ENCODE measurements at regions not wholly inside any gene's neighbourhood (a gene's known extent, or its start where the extent isn't known, plus 50 kb on each side); places are given as distances from the start of the nearest gene placed in this dataset.
A peak's percentile ranks its signal among the peaks of the same experiment; 100 is the strongest.
"Not testable (repeated sequence)": the region's sequence is repeated elsewhere in the genome, so short reads cannot be mapped to it uniquely, and the experiment has no call there.

DNA sequence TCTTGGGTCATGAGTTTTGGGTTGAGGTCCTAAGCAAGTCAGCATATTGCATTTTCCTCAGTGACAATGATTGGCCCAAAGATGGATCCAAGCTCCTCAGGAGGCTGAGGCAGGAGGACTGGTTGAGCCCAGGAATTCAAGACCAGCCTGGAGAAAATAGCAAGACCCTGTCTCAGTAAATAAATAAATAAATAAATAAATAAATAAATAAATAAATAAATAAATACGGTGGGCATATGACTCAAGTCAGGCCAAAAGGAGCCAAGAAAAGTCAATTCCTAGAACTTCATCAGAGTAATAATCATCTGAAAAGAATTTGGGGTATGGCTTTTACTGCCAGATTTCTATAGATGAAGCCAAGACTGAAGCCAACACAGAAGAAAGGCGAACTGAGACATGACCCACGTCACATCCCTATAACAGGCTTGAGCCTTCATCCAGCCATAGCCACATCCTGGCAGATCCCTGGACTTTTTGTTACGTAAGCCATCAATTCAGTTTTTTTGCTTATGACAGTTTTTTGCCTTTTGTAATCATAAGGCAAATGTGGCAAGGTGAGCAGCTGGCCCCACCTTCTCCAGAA is 88.5 kb upstream of the NFASC start:
- DNase-seq: no peak

DNA sequence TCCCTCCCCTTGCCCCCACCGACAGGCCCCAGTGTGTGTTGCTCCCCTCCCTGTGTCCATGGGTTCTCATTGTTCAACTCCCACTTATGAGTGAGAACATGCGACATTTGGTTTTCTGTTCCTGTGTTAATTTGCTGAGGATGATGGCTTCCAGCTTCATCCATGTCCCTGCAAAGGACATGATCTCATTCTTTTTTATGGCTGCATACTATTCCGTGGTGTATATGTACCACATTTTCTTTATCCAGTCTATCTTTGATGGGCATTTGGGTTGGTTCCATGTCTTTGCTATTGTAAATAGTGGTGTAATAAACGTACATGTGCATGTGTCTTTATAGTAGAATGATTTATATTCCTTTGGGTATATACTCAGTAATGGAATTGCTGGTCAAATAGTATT is 85.6 kb upstream of the NFASC start:
- DNase-seq: not testable (repeated sequence)

DNA sequence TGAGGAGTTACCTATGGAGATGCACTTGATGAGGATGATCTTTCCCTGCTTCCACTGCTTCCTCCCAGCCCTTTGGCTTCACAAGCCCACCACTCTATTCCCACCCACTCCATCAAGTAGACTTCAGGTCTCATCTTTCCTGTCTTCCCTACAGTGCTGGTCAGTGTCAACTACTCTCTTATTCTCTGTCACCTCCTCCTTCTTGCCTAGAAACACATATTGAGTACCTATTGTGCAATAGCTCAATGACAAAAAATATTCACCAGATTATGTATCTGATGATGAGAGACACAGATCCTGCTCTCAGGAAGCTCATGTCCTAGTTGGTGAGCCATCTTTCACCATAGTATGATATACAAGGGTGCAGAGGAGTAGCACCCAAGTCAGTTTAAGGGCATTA is 82.2 kb upstream of the NFASC start:
- DNase-seq: no peak

DNA sequence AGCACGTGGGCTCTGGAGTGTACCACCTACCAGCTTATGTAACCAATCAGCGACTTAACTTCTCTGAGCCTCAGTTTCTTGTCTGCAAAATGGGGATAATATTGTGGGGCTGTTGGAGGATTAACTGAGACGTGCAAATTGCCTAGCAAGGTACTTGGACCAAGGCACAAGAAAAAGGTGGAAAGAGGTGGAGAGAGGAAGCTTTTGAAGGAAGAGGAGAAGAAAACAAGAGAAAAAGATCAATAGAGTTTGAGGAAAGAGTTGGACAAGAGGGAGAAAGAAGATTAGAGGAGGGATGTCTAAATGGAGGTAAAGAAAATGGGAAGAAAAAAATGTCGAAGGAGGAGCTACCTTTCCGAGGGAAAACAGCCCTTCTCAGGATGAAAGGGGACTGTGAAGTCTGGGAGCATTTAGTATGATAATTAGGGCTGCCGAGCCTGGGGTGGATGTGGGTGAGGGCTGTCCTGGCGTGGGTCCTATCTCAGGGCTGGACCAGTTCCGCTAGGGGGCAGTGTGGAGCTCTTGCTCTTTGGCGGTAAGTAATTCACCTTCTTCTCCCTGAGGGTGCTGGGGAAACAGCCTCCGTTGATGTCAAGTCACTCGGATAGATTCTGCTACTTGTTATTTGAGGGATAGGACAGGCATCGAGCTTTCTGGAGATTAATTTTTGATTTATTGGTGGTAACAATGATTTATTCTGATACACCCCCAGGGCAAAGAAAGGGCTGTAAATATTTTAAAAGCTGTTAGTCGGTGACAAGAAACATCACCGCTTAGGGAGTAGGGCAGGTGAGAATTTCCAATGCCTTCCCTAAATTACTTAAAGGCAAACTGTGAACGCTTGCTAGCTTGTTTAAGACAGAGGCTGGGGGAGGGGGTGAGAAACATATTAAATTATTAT is 79.0 kb upstream of the NFASC start:
- peak; percentile 78 for DNase-seq

DNA sequence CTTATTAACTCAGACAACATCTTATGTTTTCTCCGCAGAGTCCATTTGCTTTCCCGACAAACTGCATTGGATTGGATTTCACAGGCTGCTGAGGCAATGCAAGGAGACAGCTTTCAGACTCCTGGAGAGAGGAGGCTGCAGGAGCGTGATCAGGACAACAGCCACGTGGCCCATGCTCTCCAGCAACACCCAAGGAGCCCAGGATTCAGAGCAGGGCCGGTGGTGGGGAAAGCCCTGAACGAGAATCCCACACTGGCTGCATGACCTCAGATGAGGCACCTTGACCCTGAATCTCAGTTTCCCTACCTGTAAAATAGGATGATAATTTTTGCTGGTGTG is 78.3 kb upstream of the NFASC start:
- DNase-seq: no peak

DNA sequence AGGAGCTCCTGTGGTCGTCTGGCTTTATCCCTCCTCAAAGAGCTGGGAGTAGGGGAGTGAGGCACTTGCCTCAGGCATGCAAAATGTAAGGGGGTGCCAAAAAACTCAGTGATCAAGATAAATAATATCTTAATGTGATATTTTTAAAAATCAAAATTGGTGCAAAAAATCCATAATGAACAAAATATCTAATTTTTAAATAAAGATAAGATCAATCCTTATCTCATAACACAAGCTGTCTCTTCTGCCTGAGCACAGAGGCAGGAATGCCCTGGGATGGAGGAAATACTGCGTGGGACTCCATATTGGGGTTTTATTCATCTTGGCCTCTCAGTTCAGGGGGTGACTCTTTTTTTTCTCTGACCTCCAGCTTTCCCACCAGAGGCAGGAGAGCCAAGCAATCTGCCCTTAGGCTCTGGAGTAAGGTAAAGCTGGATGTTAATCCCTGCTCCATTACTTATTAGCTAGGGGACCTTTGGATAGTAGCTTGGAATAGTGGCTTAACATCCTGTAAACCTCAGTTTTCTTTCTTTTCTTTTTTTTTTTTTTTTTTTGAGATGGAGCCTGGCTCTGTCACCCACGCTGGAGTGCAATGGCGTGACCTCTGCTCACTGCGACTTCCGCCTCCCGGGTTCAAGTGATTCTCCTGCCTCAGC is 77.3 kb upstream of the NFASC start:
- no peak for DNase-seq

DNA sequence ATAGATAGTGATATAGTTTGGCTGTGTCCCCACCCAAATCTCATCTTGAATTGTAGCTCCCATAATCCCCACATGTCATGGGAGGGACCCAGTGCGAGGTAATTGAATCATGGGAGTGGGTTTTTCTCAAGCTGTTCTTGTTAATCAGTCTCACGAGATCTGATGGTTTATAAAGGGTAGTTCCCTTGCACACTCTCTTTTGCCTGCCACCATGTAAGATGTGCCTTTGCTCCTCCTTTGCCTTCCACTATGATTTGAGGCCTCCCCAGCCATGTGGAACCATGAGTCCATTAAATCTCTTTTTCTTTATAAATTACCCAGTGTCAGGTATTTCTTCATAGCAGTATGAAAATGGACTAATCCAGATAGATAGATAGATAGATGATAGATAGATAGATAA is 73.8 kb upstream of the NFASC start:
- not testable (repeated sequence) for DNase-seq

DNA sequence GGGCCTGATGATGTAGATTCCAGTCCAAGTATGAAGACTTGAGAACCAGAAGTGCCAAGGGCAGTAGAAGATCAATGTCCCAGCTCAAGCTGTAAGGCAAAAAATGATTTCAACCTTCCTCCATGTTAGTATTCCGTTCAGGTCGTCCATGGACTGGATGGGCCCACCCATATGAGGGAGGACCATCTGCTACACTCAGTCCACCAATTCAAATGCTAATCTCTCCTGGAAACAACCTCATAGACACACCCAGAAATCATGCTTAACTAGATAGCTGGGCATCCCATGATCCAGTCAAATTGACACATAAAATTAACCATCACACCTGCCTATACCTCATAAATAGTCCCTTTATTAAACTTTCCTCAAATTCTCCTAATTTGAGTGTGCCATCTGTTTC is 73.3 kb upstream of the NFASC start:
- no peak for DNase-seq

DNA sequence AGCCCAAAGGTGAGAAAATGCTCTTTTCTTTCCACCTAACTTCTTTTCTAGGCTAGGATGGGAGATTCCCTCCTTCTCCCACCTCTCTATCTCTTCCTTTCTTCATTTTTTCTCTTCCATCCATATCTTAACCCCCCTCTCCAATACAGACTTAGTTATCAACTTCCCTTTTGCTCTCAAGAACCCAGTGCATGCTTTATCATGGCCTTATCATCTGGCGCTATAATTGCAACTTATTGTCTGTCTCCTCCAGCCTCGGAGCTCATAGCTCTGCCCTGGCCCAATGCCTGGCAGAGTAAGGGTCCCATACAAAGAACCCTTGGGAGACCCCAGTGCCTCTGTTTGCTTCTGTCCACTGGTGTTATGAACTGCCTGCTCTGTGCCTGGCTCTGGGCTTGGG is 71.0 kb upstream of the NFASC start:
- no peak for DNase-seq

DNA sequence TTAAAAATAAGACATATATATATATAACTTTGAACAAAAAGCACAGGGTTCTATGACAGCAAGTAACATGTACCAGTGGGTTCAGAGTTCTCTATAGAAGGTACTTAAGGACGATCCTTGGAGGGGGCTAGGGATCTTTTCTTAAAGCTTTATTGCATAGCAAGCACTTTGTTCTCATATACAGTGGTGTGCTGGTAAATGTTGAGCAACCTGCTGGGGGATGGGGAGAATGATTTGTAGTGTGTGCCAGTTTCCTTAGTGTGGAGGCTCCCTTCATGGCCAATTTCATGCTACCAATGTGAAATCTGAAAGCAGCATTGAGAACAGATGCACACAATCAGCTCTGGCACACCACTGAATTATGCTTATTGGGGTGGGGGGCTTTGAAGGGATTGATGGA is 69.5 kb upstream of the NFASC start:
- DNase-seq: no peak

DNA sequence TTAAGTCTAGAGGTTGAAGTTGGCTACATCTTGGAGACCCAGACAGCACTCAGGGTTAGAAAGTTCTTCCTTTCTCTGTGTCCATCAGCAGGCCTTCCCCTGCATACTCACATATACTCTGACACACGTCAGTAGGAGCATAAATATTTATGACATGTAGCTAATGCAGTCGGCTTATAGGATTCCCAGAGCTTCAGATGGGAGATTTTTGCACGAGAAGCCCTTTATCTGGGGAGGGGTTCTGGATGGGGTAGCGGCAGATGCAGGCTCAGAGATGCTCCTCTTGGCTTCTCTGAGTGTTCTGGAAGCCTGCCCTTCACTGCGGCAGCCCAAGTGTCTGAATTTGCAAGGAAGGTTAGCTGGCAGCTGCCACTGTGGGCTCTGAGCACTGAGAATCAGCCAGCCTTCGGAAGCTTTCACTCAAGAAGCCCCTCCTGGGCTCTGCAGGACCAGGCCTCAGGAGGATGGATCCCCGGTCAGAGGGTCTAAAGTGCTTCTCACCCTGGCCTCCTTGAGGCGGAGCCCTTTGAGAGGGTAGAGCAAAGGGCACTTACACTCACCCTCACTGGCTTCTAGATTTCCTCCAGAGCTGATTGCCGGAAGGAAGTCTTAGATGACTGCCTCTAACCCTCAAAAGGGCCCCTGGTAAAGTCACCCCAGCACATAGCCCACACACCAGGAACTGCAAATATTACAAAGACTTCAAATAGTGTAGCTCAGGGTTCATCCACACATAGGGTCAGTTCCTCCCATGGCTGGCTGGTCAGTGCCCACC is 68.1 kb upstream of the NFASC start:
- DNase-seq: no peak

DNA sequence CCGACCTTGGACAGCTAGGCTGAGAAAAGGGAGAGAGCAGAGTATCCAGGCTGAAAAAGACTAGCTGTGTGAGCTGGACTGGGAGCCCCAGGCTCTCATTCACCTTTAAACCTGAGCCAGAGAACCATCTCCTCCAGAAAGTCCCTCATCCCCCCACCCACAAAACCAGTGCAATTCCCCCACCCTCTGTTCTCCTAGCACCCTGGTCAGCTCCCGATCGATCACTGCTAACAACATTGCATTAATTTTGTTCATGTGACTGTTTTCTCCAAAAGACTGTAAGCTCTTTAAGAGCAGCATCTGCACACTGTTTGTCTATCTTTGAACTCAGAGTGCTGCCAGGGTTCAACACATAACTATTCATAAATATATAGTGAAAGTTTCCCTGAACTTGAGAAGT is 67.1 kb upstream of the NFASC start:
- no peak for DNase-seq

DNA sequence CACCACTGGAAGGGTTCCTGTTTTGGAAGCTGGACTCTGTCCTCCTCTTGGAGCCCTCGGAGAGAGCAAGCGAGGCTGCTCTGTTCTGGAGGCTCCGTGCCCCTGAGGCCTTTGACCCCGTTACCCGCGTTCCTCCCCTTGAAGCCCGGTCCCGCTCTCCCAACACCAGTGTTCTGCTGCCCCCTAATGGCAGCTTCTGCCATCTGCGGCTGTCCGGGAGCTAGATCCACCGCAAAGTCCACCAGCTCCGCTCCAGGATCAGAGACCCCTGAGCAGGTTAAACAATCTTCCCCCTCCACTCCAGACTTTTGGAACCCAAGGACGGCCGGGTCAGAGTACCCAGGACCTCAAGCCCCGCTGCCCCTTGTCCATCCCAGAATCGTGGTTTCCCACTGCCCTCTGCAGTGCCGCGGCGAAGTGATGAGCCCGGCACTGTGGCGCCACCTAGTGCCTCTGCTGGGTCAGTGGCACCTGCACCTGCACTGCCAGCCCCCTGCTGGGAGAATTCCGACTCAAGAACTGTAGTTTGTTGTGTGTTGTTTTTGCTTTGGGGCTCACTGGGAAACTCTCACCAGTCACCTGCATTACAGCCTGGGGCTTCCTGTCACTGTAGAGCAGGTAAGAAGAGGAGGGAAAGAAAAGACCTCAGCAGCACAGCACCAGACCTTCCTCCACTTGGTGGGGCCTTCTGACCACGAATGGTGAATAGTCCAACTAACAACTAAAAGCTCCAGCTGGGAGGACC is 63.5 kb upstream of the NFASC start:
- peak; percentile 84 for DNase-seq

DNA sequence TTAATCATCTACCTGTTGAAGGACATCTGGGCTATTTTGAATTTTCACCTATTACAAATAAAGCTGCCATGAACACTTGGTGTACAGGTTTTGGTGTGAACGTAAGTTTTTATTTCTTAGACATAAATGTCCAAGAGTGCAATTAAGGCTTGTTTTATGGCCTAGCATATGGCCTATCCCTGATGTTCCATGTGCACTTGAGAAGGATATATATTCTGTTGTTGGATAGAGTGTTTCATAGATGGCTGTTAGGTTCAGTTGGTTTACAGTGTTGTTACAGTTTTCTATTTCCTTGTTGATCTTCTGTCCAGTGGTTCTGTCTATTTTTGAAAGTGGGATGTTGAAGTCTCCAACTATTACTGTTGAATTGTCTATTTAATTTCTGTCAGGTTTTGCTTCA is 61.2 kb upstream of the NFASC start:
- DNase-seq: no peak

DNA sequence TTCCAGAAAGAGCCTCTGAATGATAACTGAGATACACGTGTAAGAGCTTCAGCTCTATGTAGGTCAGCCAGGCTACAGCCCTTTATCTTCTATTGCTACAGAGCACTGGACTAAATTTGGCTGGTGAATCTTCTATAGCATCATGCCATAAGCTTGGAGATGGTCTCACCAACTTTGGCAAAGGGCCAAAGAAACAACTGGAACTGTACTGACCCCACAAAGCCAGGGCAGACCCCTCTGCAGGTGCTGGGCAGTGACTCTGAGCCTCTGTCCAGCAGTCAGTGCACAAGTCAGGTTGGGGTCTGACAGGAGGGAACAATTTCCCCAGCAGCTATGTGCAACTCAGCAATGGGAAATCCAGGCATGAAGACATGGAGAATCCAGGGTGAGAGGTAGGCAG is 57.8 kb upstream of the NFASC start:
- no peak for DNase-seq

DNA sequence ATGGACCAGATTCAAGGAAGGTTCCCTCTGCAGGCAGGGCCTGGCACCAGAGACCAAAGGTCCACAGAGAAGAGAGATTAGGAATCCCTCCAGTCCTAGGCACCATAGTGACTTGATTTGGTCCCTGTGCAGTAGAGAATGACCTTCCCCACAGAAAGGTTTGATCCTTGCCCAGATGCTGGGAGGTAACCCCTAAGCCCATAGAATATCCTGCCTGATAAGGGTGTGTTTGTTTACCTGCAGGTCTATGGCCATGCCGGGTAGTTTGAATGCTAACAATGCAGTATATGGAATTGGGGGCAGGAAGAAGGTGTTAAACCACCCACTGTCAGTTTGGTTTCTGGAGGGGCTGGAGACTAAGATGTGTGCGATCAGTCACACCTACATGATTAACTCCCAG is 57.1 kb upstream of the NFASC start:
- no peak for DNase-seq

DNA sequence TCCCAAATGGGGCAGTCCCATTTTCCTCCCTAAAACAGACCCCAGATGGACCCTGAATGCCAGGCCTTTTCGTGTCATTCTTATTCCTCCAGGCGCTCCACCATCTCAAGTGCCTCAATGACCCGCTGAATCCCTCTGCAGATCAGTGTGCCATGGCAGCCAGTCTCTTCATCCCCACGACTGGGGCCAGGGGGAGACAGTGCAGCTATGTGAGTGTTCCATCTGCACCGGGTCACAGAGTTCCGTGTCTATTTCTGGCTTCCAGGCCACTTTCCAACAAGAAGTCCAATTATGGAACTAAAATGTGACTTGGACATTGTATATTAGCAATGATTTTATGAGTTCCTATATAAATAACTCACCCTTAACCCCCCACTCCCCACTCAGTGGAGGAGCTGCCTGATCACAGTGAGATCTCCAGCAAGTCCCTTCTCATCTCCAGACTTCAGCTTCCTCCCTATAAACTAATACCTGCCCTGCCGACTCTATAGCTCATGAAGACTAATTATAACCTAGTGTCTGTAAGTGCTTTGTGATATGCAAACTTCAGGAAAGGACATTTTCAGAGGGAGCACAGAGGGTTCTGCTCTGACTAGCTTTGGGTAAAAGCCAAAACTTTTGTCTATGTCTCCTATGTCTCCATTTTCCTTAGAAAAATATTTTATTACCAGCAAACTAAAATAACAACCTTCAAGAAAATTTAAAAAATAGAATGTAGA is 56.3 kb upstream of the NFASC start:
- DNase-seq: no peak

DNA sequence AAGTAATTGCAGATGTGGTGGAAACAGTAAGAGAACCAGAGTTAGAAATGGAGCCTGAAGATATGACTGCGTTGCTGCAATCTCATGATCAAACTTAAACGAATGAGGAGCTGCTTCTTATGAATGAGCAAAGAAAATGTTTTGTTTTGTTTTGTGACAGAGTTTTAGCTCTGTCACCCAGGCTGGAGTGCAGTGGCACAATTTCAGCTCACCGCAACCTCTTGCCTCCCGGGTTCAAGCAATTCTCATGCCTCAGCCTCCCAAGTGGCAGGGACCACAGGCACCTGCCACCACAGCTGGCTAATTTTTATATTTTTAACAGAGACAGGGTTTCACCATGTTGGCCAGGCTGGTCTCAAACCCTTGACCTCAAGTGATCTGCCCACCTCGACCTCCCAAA is 53.3 kb upstream of the NFASC start:
- no peak for DNase-seq

DNA sequence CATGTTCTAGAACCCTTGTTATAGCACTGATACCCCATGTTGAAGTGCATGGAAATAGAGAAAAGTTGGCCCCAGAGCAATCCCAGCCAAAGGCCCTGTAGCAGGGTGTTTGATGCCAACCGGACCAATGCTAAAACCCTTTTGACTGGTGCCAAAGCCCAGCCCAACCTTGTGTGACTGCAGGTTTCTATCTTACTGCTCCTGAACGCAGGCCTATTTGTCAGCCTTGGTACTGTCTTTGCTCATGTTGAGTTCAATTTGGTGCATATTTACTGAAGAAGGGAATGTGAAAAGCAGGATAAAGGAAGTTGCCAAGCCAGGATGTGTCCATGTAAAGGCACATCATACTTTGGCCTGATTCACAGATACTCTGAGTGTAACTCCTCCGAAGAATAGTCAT is 51.7 kb upstream of the NFASC start:
- DNase-seq: no peak

DNA sequence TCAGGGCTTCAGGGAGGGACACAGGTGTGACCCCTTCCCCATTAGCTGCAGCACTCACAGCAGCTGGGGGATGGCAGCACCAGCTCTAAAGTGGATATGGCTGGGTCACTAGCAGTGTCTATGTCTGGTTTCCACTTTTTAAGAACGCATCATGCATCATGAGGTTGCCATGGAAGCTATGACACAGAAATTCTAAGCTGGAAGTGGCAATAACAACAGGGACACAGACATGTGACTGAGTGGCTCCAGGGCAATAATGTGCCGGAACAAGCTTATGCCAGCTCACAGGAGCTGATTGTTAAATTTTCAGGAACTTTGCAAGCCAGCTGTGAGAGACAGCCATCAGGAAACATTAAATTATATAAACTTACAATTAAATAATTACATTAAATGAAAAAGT is 51.2 kb upstream of the NFASC start:
- DNase-seq: no peak

Data from stimulated activated CD4-positive, alpha-beta T cell treated with anti-CD3 and anti-CD28 coated beads, Interleukin-1b, Interleukin-23, amount 100 ng/mL, for 48 hours (primary cell).